Small intestine (tissue), 7 donors: ENCODE measurements at regions not wholly inside any gene's neighbourhood (a gene's known extent, or its start where the extent isn't known, plus 50 kb on each side); places are given as distances from the start of the nearest gene placed in this dataset.
"Not testable (repeated sequence)": the region's sequence is repeated elsewhere in the genome, so short reads cannot be mapped to it uniquely, and the experiment has no call there.

ENCODE experiments used
- DNase-seq, 2 donors: peaks; one replicate each; pipeline versions ENCODE4 v3.0.0 to v3.0.0-alpha.2; 2013
- FAIRE-seq: peaks from 2 replicates; lab custom pipeline; 2012; peaks lifted over from hg19 to GRCh38; lab: Jason Lieb, UNC
- H3K27ac ChIP-seq, 3 donors: one replicate each; pipeline ENCODE4 v1.5.1; 2013; ENCODE audit warnings: low read length in 2 of 3, mild to moderate bottlenecking in 2 of 3, control low read depth in 1 of 3, inconsistent platforms in 1 of 3, low read depth in 1 of 3, moderate library complexity in 1 of 3
- H3K27me3 ChIP-seq, 3 donors: one replicate each; pipeline ENCODE4 v1.6.1; 2013; ENCODE audit warnings: low read length in 3 of 3, inconsistent platforms in 1 of 3; ENCODE audit not compliant: control insufficient read depth in 3 of 3, insufficient read depth in 3 of 3
- H3K36me3 ChIP-seq, 3 donors: one replicate each; pipeline ENCODE4 v1.6.1; 2013; ENCODE audit warnings: low read length in 3 of 3, inconsistent platforms in 1 of 3, low read depth in 1 of 3, mild to moderate bottlenecking in 1 of 3, moderate library complexity in 1 of 3; ENCODE audit not compliant: control insufficient read depth in 3 of 3, insufficient read depth in 2 of 3
- H3K4me1 ChIP-seq, 3 donors: one replicate each; pipeline ENCODE4 v1.6.1; 2013; ENCODE audit warnings: low read length in 2 of 3, inconsistent platforms in 1 of 3, low read depth in 1 of 3, mild to moderate bottlenecking in 1 of 3, moderate library complexity in 1 of 3; ENCODE audit not compliant: control insufficient read depth in 3 of 3, insufficient read depth in 2 of 3
- H3K4me3 ChIP-seq, 3 donors: one replicate each; pipeline ENCODE4 v1.5.1; 2013; ENCODE audit warnings: low read length in 3 of 3, control low read depth in 1 of 3, inconsistent platforms in 1 of 3, low read depth in 1 of 3, mild to moderate bottlenecking in 1 of 3, moderate library complexity in 1 of 3
- H3K9me3 ChIP-seq, 2 donors: one replicate each; pipeline ENCODE4 v1.6.1; 2013; ENCODE audit warnings: low read depth in 1 of 2, low read length in 1 of 2; ENCODE audit not compliant: control insufficient read depth in 2 of 2, insufficient read depth in 1 of 2
- WGBS, 3 donors: extraction: QIAGEN DNeasy Blood & Tissue Kit; methylation state at CpG; one replicate each; pipeline ENCODE4 v1.1.7; 2013; 5-methylcytosine and 5-hydroxymethylcytosine counted together
- donor health status: healthy with polysubstance abuse.
- donor health status: control.
- donor health status: control.
- donor health status: Bipolar disorder and iron deficiency.
- donor health status: healthy.

DNA sequence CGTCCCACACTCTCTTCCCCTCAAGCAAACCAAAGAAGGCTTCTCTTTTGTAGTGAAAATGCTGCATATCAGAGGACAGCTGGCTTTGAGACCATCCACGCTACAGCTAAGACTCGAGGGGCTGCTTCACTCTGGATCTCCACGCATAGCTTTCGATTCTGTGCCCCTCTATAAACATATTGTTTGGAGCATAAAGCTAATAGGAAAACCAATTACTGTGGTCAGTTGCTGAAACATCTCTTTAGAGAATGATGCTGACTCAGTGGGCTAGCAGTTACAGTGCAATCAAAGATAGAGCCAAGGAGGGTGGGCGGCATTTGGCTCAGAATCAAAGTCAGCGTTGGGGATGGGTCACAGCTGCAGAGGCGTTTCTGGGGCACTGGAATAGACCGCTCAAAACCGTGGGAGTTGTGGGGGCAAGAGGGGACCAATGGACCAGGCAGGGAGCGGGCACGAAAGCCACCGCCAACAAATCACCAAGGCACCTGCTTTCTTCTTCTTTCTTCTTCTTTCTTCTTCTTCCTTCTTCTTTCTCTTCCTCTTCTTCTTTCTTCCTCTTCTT, 76.7 kb downstream of the RASL11A start:
- Histone ChIP-seq H3K27me3 (no peaks in the 10 kb centered on the region), H3K27ac (no peak overlapping the region), H3K4me1 (peaks cover 0 to 4% (median 0%) of the 10 kb centered on the region in 3 donors), H3K36me3 (no peaks in the 10 kb centered on the region), H3K9me3 (no peaks in the 10 kb centered on the region), H3K4me3 (no peak overlapping the region)
- FAIRE-seq: no peak
- DNase-seq: no peak
- 56 to 65% (median 63%) methylated on average over 13 of the region's 13 CpGs for WGBS, 3 donors

DNA sequence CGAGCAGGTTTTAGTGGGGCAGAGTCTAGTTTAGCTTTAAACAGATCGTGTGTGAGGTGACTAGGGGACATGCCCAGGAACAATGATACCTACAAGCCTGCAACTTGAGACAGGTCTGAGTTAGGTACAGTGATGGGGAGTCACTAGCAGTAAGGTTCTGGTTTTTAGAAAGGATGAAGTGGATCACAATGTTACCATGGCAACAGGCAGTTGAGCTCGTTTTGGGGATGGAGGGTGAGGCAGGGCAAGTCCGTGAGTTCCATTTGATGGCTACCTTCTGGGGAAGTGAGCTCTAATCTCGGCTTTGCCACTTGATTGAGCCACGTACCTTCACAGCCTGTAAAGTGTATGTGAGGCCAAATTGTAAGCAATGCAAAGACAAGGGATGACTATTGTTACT, 76.0 kb upstream of the GTF3A start:
- DNase-seq (no peak), FAIRE-seq (no peak)
- H3K36me3 ChIP-seq: no peaks in the 10 kb centered on the region
- H3K4me3 ChIP-seq: no peak overlapping the region
- no peak overlapping the region for H3K27ac ChIP-seq
- peaks cover 0 to 15% (median 0%) of the 10 kb centered on the region in 3 donors for H3K4me1 ChIP-seq
- H3K27me3 ChIP-seq: no peaks in the 10 kb centered on the region
- H3K9me3 ChIP-seq: no peaks in the 10 kb centered on the region
- 51 to 68% (median 59%) methylated on average over 6 of the region's 6 CpGs for WGBS, 3 donors

DNA sequence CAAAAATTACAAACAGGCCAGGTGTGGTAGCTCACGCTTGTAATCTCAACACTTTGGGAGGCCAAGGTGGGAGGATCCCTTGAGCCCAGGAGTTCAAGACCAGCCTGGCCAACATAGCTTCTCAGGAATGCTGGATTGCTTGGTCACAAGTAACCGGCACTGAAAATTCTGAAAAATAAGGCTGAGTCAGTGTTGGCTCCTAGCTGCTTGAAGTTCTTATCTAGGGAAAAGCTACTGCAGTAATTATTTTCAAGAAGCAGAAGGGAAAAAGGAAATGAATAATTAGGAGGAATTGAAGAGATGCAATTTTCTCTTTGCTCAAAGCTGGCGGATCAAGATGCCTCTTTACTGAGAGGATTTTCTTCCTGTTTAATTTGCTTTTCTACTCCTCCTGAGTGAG, 75.0 kb upstream of the GTF3A start:
- 69 to 93% (median 88%) methylated on average over 3 of the region's 3 CpGs for WGBS, 3 donors
- Histone ChIP-seq H3K4me1 (peaks cover 0 to 17% (median 0%) of the 10 kb centered on the region in 3 donors), H3K9me3 (no peaks in the 10 kb centered on the region), H3K27ac (no peak overlapping the region), H3K4me3 (no peak overlapping the region), H3K27me3 (no peaks in the 10 kb centered on the region), H3K36me3 (no peaks in the 10 kb centered on the region)
- FAIRE-seq (no peak), DNase-seq (no peak)

DNA sequence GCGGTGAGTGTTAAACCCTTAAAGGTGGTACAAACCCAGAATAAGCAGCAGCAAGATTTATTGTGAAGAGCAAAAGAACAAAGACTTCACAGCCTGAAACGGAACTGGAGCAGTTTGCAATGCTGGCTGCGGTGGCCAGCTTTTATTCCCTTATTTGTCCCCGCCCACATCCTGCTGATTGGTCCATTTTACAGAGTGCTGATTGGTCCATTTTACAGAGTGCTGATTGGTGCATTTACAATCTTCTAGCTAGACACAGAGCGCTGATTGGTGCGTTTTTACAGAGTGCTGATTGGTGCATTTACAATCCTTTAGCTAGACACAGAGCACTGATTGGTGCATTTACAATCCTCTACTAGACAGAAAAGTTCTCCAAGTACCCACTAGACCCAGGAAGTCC, 73.6 kb upstream of the GTF3A start:
- not testable (repeated sequence) for H3K27ac ChIP-seq, H3K9me3 ChIP-seq, FAIRE-seq, H3K27me3 ChIP-seq, H3K36me3 ChIP-seq, DNase-seq, H3K4me3 ChIP-seq
- 95 to 97% (median 95%) methylated on average over 6 of the region's 6 CpGs for WGBS, 3 donors
- H3K4me1 ChIP-seq: peaks cover 0 to 21% (median 0%) of the 10 kb centered on the region in 3 donors

DNA sequence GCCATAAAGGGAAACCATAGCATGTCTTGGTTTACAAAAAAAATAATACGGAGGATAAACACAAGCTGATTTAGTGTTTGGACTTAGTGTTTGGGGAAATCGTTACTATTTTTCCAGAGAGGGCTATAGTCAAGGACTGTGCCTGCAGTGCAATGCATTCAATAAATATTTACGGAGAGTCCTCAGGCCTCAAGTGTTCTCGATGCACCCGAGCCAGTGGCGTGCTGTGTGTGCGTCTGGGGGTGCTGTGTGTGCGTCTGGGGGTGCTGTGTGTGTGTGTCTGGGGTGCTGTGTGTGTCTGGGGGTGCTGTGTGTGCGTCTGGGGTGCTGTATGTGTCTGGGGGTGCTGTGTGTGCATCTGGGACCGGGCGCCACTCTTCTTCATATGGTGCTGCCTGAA, 71.7 kb upstream of the GTF3A start:
- H3K4me1 ChIP-seq: peaks cover 0 to 26% (median 0%) of the 10 kb centered on the region in 3 donors
- H3K36me3 ChIP-seq: no peaks in the 10 kb centered on the region
- H3K27ac ChIP-seq: peak overlapping the region; percentile 39 to 63 (median 46)
- peak overlapping the region in 2 of 3 donors; percentile 31 to 32 for H3K4me3 ChIP-seq
- 72 to 85% (median 79%) methylated on average over 11 of the region's 11 CpGs for WGBS, 3 donors
- no peak for FAIRE-seq
- H3K9me3 ChIP-seq: no peaks in the 10 kb centered on the region
- no peaks in the 10 kb centered on the region for H3K27me3 ChIP-seq
- peak in 1 of 2 donors; percentile 21 for DNase-seq

DNA sequence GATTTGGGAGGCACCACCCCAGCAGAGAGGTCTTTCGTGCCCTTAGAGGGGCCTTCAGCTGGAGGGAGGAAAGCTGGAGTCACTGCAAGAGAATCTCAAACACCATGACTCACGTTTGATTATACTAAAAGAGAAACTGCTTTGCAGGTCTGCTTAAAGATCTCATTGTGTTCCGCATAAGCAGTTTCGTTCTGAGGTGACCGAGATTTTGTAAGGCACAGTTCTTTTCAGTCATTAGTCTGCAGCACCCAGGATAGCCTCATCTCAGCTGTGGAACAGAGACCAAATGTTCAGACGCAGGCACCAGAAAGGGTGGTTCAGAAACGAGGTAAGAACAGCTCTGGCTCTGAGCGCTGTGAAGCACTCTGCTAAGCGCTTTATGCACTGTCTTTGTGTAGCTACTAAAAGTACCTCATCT, 71.2 kb upstream of the GTF3A start:
- Histone ChIP-seq H3K4me1 (peaks cover 0 to 26% (median 0%) of the 10 kb centered on the region in 3 donors), H3K27me3 (no peaks in the 10 kb centered on the region), H3K9me3 (no peaks in the 10 kb centered on the region), H3K36me3 (no peaks in the 10 kb centered on the region), H3K4me3 (peak overlapping the region in 2 of 3 donors; percentile 31 to 32), H3K27ac (peak overlapping the region; percentile 39 to 63 (median 46))
- WGBS, 3 donors: 7 to 32% (median 14%) methylated on average over 9 of the region's 9 CpGs
- FAIRE-seq (no peak), DNase-seq (peak; percentile 63 to 78)

DNA sequence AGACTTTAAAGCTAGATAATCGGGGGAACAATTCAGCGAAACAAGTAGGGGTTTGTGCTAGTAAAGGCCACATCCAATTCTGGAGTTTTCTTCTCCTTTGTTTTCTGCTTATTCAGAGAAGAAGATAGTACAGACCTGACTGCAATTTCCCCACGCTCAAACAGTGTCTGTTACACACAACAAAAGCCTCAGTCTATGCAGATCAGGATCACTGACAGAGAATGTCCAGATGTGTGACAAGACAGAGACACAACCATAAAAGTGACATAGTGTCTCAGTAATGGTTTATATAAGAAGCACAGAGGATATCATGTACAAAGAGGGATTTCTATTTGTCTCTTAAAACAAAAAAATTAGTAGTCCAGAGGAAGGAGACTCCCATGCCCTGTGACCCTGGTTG, 70.7 kb upstream of the GTF3A start:
- Histone ChIP-seq H3K27me3 (no peaks in the 10 kb centered on the region), H3K36me3 (no peaks in the 10 kb centered on the region)
- FAIRE-seq: no peak

DNA sequence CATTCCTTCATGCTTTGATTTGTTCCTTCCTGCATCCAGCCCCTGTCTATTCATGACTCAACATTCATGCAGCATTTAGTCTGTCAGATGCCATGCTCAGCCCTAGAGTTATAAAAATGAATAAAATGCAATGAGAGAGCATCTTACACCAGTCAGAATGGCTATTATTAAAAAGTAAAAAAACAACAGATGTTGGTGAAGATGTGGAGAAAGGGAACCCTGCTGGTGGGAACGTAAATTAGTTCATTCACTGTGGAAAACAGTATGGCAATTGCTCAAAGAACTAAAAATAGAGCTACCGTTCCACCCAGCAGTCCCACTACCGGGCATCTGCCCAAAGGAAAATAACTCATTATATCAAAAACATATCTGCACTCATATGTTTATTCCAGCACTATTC, 70.0 kb upstream of the GTF3A start:
- H3K4me3 ChIP-seq: no peak overlapping the region
- no peak for DNase-seq
- H3K36me3 ChIP-seq: no peaks in the 10 kb centered on the region
- H3K4me1 ChIP-seq: peaks cover 0 to 32% (median 0%) of the 10 kb centered on the region in 3 donors
- H3K27me3 ChIP-seq: no peaks in the 10 kb centered on the region
- H3K9me3 ChIP-seq: no peaks in the 10 kb centered on the region
- FAIRE-seq: no peak
- H3K27ac ChIP-seq: no peak overlapping the region
- WGBS, 3 donors: 62 to 92% (median 84%) methylated on average over 3 of the region's 3 CpGs

More for the DNA sequence above, 70.7 kb upstream of the GTF3A start:
- WGBS, 3 donors: 71 to 82% (median 71%) methylated on average over 3 of the region's 3 CpGs
- Histone ChIP-seq H3K4me1 (peaks cover 0 to 29% (median 0%) of the 10 kb centered on the region in 3 donors), H3K9me3 (no peaks in the 10 kb centered on the region), H3K27ac (peak overlapping the region in 2 of 3 donors; percentile 39 to 63), H3K4me3 (peak overlapping the region in 1 of 3 donors; percentile 31)
- DNase-seq: no peak

DNA sequence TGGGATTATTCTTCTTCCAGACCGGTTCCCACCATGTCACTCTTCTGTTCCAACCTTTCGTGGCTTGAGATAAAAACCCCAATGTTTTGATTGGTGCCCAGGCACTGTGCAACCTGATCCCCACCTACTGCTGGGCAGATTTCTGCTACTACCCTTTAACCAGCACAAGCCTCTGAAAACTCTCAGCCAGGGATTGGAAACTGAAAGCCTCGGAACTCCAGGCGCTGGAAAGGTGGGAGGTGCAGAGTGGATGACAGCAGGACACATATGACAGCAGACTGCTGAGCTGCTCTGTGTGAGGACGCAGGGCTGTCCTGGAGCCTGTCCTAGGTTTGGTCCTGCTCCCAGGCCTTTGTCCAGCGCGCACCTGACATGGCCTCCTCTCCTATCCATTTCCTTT, 68.5 kb upstream of the GTF3A start:
- Histone ChIP-seq H3K36me3 (no peaks in the 10 kb centered on the region), H3K4me3 (no peak overlapping the region), H3K27ac (no peak overlapping the region), H3K27me3 (no peaks in the 10 kb centered on the region), H3K4me1 (peaks cover 0 to 32% (median 0%) of the 10 kb centered on the region in 3 donors), H3K9me3 (no peaks in the 10 kb centered on the region)
- DNase-seq (no peak), FAIRE-seq (no peak)
- 65 to 70% (median 66%) methylated on average over 7 of the region's 7 CpGs for WGBS, 3 donors
